HFF-Myc (cell line): ENCODE measurements at regions not wholly inside any gene's neighbourhood (a gene's known extent, or its start where the extent isn't known, plus 50 kb on each side); places are given as distances from the start of the nearest gene placed in this dataset.

Experiments used
- DNase-seq: peaks from one replicate; pipeline ENCODE4 v3.0.0-alpha.2; 2011; ENCODE audit warnings: low read depth; ENCODE audit errors: extremely low read depth
- H3K4me3 ChIP-seq: replicated peaks from 2 replicates; pipeline ENCODE4 v1.5.1; 2011; ENCODE audit warnings: low read depth, mild to moderate bottlenecking, control low read depth, low read length
- CTCF ChIP-seq: IDR thresholded peaks from 2 replicates; pipeline ENCODE4 v1.5.1; 2012; ENCODE audit warnings: mild to moderate bottlenecking, low read depth, low read length, control low read depth; ENCODE audit errors: missing control alignments

- no peak for DNase-seq
- no peak overlapping the region for H3K4me3 ChIP-seq
- TF ChIP-seq CTCF = no peak
Measured at GRCh38 chr2:71846669-71847291, 300.9 kb downstream of the CYP26B1 start.

GRCh38 chr2:71846072-71846471 is 301.6 kb downstream of the CYP26B1 start:
- no peak for TF ChIP-seq CTCF
- no peak for DNase-seq
- no peak overlapping the region for H3K4me3 ChIP-seq

- H3K4me3 ChIP-seq = no peak overlapping the region
- TF ChIP-seq CTCF = no peak
- no peak for DNase-seq
Measured at GRCh38 chr2:71844967-71845366, 302.7 kb downstream of the CYP26B1 start.

GRCh38 chr2:71843391-71843850 is 304.2 kb downstream of the CYP26B1 start:
- DNase-seq = peak; percentile 27
- TF ChIP-seq CTCF = no peak
- H3K4me3 ChIP-seq = no peak overlapping the region

- TF ChIP-seq CTCF = no peak
- H3K4me3 ChIP-seq = no peak overlapping the region
- no peak for DNase-seq
Measured at GRCh38 chr2:71842744-71843143, 304.9 kb downstream of the CYP26B1 start.

GRCh38 chr2:71839826-71840225 is 307.8 kb downstream of the CYP26B1 start:
- no peak overlapping the region for H3K4me3 ChIP-seq
- no peak for TF ChIP-seq CTCF

GRCh38 chr2:71834796-71835195 is 312.9 kb downstream of the CYP26B1 start:
- no peak for TF ChIP-seq CTCF

More at GRCh38 chr2:71839826-71840225, 307.8 kb downstream of the CYP26B1 start:
- no peak for DNase-seq

More at GRCh38 chr2:71834796-71835195, 312.9 kb downstream of the CYP26B1 start:
- no peak for DNase-seq
- H3K4me3 ChIP-seq = no peak overlapping the region
